H9 (cell line): ENCODE measurements at regions not wholly inside any gene's neighbourhood (a gene's known extent, or its start where the extent isn't known, plus 50 kb on each side); places are given as distances from the start of the nearest gene placed in this dataset.

Experiments used
- DNase-seq: peaks from one replicate; pipeline ENCODE4 v3.0.0-alpha.2; 2017
- H2AFZ ChIP-seq: one replicate; pipeline ENCODE4 v1.6.1; 2013; ENCODE audit warnings: mild to moderate bottlenecking, low read length, control low read depth, moderate library complexity
- H2AK5ac ChIP-seq: 2 replicates; pipeline ENCODE4 v1.6.1; 2013; ENCODE audit warnings: low read length, control low read depth, mixed read lengths; ENCODE audit not compliant: insufficient read length
- H2BK120ac ChIP-seq: one replicate; pipeline ENCODE4 v1.6.1; 2013; ENCODE audit warnings: low read depth, mild to moderate bottlenecking, low read length, control low read depth, inconsistent platforms; ENCODE audit not compliant: poor library complexity, severe bottlenecking
- H2BK12ac ChIP-seq: 2 replicates; pipeline ENCODE4 v1.6.1; 2013; ENCODE audit warnings: low read length, control low read depth, mixed read lengths, low read depth; ENCODE audit not compliant: insufficient read length
- H2BK15ac ChIP-seq: 2 replicates; pipeline ENCODE4 v1.6.1; 2013; ENCODE audit warnings: low read depth, low read length, control low read depth
- H2BK20ac ChIP-seq: one replicate; pipeline ENCODE4 v1.6.1; 2013; ENCODE audit warnings: low read depth, mild to moderate bottlenecking, low read length, control low read depth, inconsistent platforms; ENCODE audit not compliant: poor library complexity, severe bottlenecking
- H2BK5ac ChIP-seq: 2 replicates; pipeline ENCODE4 v1.6.1; 2013; ENCODE audit warnings: low read length, control low read depth, mixed read lengths; ENCODE audit not compliant: insufficient read length
- H3K14ac ChIP-seq: 2 replicates; pipeline ENCODE4 v1.6.1; 2013; ENCODE audit warnings: low read length, control low read depth; ENCODE audit not compliant: insufficient read depth
- H3K18ac ChIP-seq: 2 replicates; pipeline ENCODE4 v1.6.1; 2013; ENCODE audit warnings: low read depth, mild to moderate bottlenecking, mixed read lengths, low read length, control low read depth; ENCODE audit not compliant: insufficient read length
- H3K23ac ChIP-seq: 2 replicates; pipeline ENCODE4 v1.6.1; 2013; ENCODE audit warnings: low read length, control low read depth, mixed read lengths, low read depth; ENCODE audit not compliant: insufficient read length
- H3K23me2 ChIP-seq: 2 replicates; pipeline ENCODE4 v1.6.1; 2013; ENCODE audit warnings: low read depth, mild to moderate bottlenecking, mixed read lengths, low read length, control low read depth; ENCODE audit not compliant: insufficient read length, poor library complexity, severe bottlenecking
- H3K27ac ChIP-seq: 2 replicates; pipeline ENCODE4 v1.5.1; 2013; ENCODE audit warnings: low read length, control low read depth, mixed read lengths, low read depth; ENCODE audit not compliant: insufficient read length
- H3K27me3 ChIP-seq: 2 replicates; pipeline ENCODE4 v1.6.1; 2013; ENCODE audit warnings: low read length, control low read depth, inconsistent platforms; ENCODE audit not compliant: insufficient read depth
- H3K4ac ChIP-seq: 2 replicates; pipeline ENCODE4 v1.6.1; 2013; ENCODE audit warnings: low read depth, mild to moderate bottlenecking, control low read depth, inconsistent platforms, low read length, moderate library complexity
- H3K4me1 ChIP-seq: 2 replicates; pipeline ENCODE4 v1.6.1; 2013; ENCODE audit warnings: low read length, control low read depth, inconsistent platforms; ENCODE audit not compliant: insufficient read depth
- H3K4me2 ChIP-seq: 2 replicates; pipeline ENCODE4 v1.6.1; 2013; ENCODE audit warnings: low read length, control low read depth, mixed read lengths; ENCODE audit not compliant: insufficient read length, insufficient read depth
- H3K56ac ChIP-seq: 2 replicates; pipeline ENCODE4 v1.6.1; 2013; ENCODE audit warnings: low read depth, mild to moderate bottlenecking, mixed read lengths, low read length, control low read depth; ENCODE audit not compliant: insufficient read length
- H3K79me1 ChIP-seq: 2 replicates; pipeline ENCODE4 v1.6.1; 2013; ENCODE audit warnings: low read depth, mild to moderate bottlenecking, moderate library complexity, low read length, control low read depth, inconsistent platforms; ENCODE audit not compliant: insufficient read depth, poor library complexity, severe bottlenecking
- H3K79me2 ChIP-seq: 2 replicates; pipeline ENCODE4 v1.6.1; 2013; ENCODE audit warnings: low read length, control low read depth, inconsistent platforms; ENCODE audit not compliant: insufficient read depth
- H3K9ac ChIP-seq: 2 replicates; pipeline ENCODE4 v1.6.1; 2013; ENCODE audit warnings: low read length, control low read depth, mixed read lengths; ENCODE audit not compliant: insufficient read length; ENCODE audit errors: extremely low read depth
- H3K9me3 ChIP-seq: one replicate; pipeline ENCODE4 v1.6.1; 2013; ENCODE audit warnings: low read depth, low read length, inconsistent platforms; ENCODE audit not compliant: control insufficient read depth
- H3T11ph ChIP-seq: one replicate; pipeline ENCODE4 v1.6.1; 2013; ENCODE audit warnings: mild to moderate bottlenecking, low read length, control low read depth, inconsistent platforms
- H4K20me1 ChIP-seq: one replicate; pipeline ENCODE4 v1.6.1; 2013; ENCODE audit not compliant: control insufficient read depth, insufficient read length, insufficient read depth
- H4K5ac ChIP-seq: 2 replicates; pipeline ENCODE4 v1.6.1; 2013; ENCODE audit warnings: low read depth, mild to moderate bottlenecking, mixed read lengths, low read length, control low read depth; ENCODE audit not compliant: insufficient read length
- H4K8ac ChIP-seq: replicated peaks from 2 replicates; pipeline ENCODE4 v1.6.1; 2013; ENCODE audit warnings: low read length, control low read depth, mixed read lengths, low read depth; ENCODE audit not compliant: insufficient read length
- H4K91ac ChIP-seq: 2 replicates; pipeline ENCODE4 v1.6.1; 2013; ENCODE audit warnings: low read depth, mild to moderate bottlenecking, moderate library complexity, mixed read lengths, low read length, control low read depth; ENCODE audit not compliant: insufficient read length
- H3K27ac Mint-ChIP-seq, 3 experiments: 2 replicates in 2 of 3; 3 replicates in 1 of 3; pipeline ENCODE4 v1.8.0; 2020 to 2021; ENCODE audit warnings: mixed read lengths in 3 of 3, mild to moderate bottlenecking in 1 of 3, moderate library complexity in 1 of 3
- H3K27me3 Mint-ChIP-seq: 2 replicates; pipeline ENCODE4 v1.8.0; 2021; ENCODE audit warnings: low read depth, mild to moderate bottlenecking, moderate library complexity, mixed read lengths
- H3K36me3 Mint-ChIP-seq, 3 experiments: 2 replicates in 2 of 3; 3 replicates in 1 of 3; pipeline ENCODE4 v1.8.0; 2020 to 2021; ENCODE audit warnings: low read depth in 3 of 3, mixed read lengths in 3 of 3; ENCODE audit not compliant: insufficient read depth in 1 of 3
- H3K4me1 Mint-ChIP-seq, 2 experiments: 2 replicates each; pipeline ENCODE4 v1.8.0; 2020; ENCODE audit warnings: mixed read lengths in 2 of 2
- H3K4me3 Mint-ChIP-seq, 2 experiments: 2 replicates in 1 of 2; 3 replicates in 1 of 2; pipeline ENCODE4 v1.8.0; 2020 to 2021; ENCODE audit warnings: mild to moderate bottlenecking in 2 of 2, mixed read lengths in 2 of 2, moderate library complexity in 1 of 2
- H3K9me3 Mint-ChIP-seq, 2 experiments: 2 replicates in 1 of 2; 3 replicates in 1 of 2; pipeline ENCODE4 v1.8.0; 2020; ENCODE audit warnings: mild to moderate bottlenecking in 2 of 2, mixed read lengths in 2 of 2, moderate library complexity in 1 of 2
- CTCF ChIP-seq: fragments of 200-600 bp; sonication (generic); conservative IDR thresholded peaks from 3 replicates; pipeline ENCODE4 v1.8.0; 2021; ENCODE audit warnings: antibody characterized with exemption, mild to moderate bottlenecking
- WGBS: extraction: QIAGEN DNeasy Blood & Tissue Kit; methylation state at CpG from one replicate; pipeline ENCODE4 v1.1.7; 2013; ENCODE audit warnings: missing lambda C conversion rate, low lambda C conversion rate, mixed read lengths; ENCODE audit not compliant: insufficient read length; ENCODE audit errors: extremely low coverage; 5-methylcytosine and 5-hydroxymethylcytosine counted together

GRCh38 chr10:10293041-10293440 lies 724.6 kb upstream of the CELF2 start:
- H3K27me3 ChIP-seq: no peaks in the 10 kb centered on the region
- no peak overlapping the region for H2BK120ac ChIP-seq
- H3K23me2 ChIP-seq: no peaks in the 10 kb centered on the region
- no peak for DNase-seq
- peaks cover 5 to 22% (median 11%) of the 10 kb centered on the region in 3 experiments for H3K36me3 Mint-ChIP-seq
- no peak overlapping the region for H3K27ac ChIP-seq
- peak overlapping the region in 1 of 3 experiments; percentile 59; a peak in 1 of 7 replicates for H3K27ac Mint-ChIP-seq
- no peak overlapping the region for H3T11ph ChIP-seq
- no peak overlapping the region for H3K9ac ChIP-seq
- H3K79me2 ChIP-seq: no peaks in the 10 kb centered on the region
- no peak overlapping the region for H3K56ac ChIP-seq
- H2BK20ac ChIP-seq: no peak overlapping the region
- no peak overlapping the region for H2BK12ac ChIP-seq
- no peak for TF ChIP-seq CTCF
- H3K9me3 Mint-ChIP-seq: peaks cover 0 to 12% of the 10 kb centered on the region in 2 experiments; a peak in 3 of 5 replicates
- peaks cover 20 to 33% of the 10 kb centered on the region in 2 experiments for H3K4me1 Mint-ChIP-seq
- H4K91ac ChIP-seq: no peak overlapping the region
- no peak overlapping the region for H2BK5ac ChIP-seq
- no peak overlapping the region for H3K14ac ChIP-seq
- no peaks in the 10 kb centered on the region for H4K20me1 ChIP-seq
- no peak overlapping the region for H3K4me2 ChIP-seq
- peaks cover 18% of the 10 kb centered on the region for H3K4me1 ChIP-seq
- H3K4ac ChIP-seq: no peak overlapping the region
- H3K18ac ChIP-seq: no peak overlapping the region
- no peak overlapping the region for H2BK15ac ChIP-seq
- H3K4me3 Mint-ChIP-seq: peak overlapping the region in 1 of 2 experiments; percentile 43; a peak in 1 of 5 replicates
- no peaks in the 10 kb centered on the region for H3K27me3 Mint-ChIP-seq
- no peaks in the 10 kb centered on the region for H3K9me3 ChIP-seq
- no peak overlapping the region for H3K23ac ChIP-seq
- no CpG with 5 or more reads among the region's 1 CpG for WGBS
- no peak overlapping the region for H4K5ac ChIP-seq
- H3K79me1 ChIP-seq: no peaks in the 10 kb centered on the region
- no peak overlapping the region for H4K8ac ChIP-seq
- H2AK5ac ChIP-seq: no peak overlapping the region
- H2AFZ ChIP-seq: no peak overlapping the region
